GM12878 (cell line): ENCODE measurements at regions not wholly inside any gene's neighbourhood (a gene's known extent, or its start where the extent isn't known, plus 50 kb on each side); places are given as distances from the start of the nearest gene placed in this dataset.

ENCODE experiments used
- ATAC-seq: fragments of 200-7000 bp; cut with Tn5 transposase; 3 replicates; pipeline ENCODE4 v1.9.1; 2020; ENCODE audit warnings: mild to moderate bottlenecking, moderate library complexity
- BruUV-seq: library from RNA; stranded (reverse); fragments of 400-500 nt; replicated peaks from 2 replicates; lab custom pipeline; 2021; lab: Mats Ljungman, UMichigan
- CTCF ChIA-PET: fragments of 300-600 bp; sonication (Branson Sonifier 250); formaldehyde crosslinking; extraction: SDS; loops from one replicate; lab custom pipeline; 2021; ENCODE audit warnings: inconsistent platforms; lab: Yijun Ruan, JAX
- POLR2A ChIA-PET: fragments of 350-600 bp; formaldehyde crosslinking; extraction: SDS; loops from one replicate; lab custom pipeline; 2021; ENCODE audit warnings: inconsistent platforms; lab: Charles Lee
- RAD21 ChIA-PET: fragments of 300-600 bp; sonication (Branson Sonifier 250); formaldehyde crosslinking; loops from one replicate; lab custom pipeline; 2023; ENCODE audit warnings: antibody characterized with exemption; ENCODE audit not compliant: unreplicated experiment; lab: Charles Lee
- SMC1A ChIA-PET: fragments of 300-600 bp; sonication (Branson Sonifier 250); formaldehyde crosslinking; loops from one replicate; lab custom pipeline; 2023; ENCODE audit not compliant: unreplicated experiment, uncharacterized antibody; lab: Charles Lee
- DNase-seq: peaks from one replicate; pipeline ENCODE4 v3.0.0-alpha.2; 2011; ENCODE audit warnings: low read depth, low spot score
- FAIRE-seq: peaks from 3 replicates; lab custom pipeline; 2011; peaks lifted over from hg19 to GRCh38; lab: Jason Lieb, UNC
- H2AFZ ChIP-seq: 2 replicates; pipeline ENCODE4 v1.6.0; 2011; ENCODE audit warnings: low read depth, low read length, control low read depth; ENCODE audit not compliant: control insufficient read depth
- H3K27ac ChIP-seq: 2 replicates; pipeline ENCODE4 v1.5.1; 2011; ENCODE audit warnings: control low read depth; ENCODE audit not compliant: control insufficient read depth, insufficient read depth
- H3K27me3 ChIP-seq, 2 experiments: replicated peaks in 1 of 2; 2 replicates each; pipeline versions ENCODE4 v1.6.0 to v1.6.1; 2011; ENCODE audit warnings: low read length in 1 of 2; ENCODE audit not compliant: control insufficient read depth in 2 of 2, insufficient read depth in 2 of 2
- H3K36me3 ChIP-seq, 2 experiments: 2 replicates each; pipeline ENCODE4 v1.5.1; 2011; ENCODE audit warnings: low read length in 1 of 2; ENCODE audit not compliant: control insufficient read depth in 2 of 2, insufficient read depth in 2 of 2
- H3K4me1 ChIP-seq: 2 replicates; pipeline ENCODE4 v1.6.1; 2011; ENCODE audit warnings: mild to moderate bottlenecking, low read length, moderate library complexity, mixed read lengths; ENCODE audit not compliant: control insufficient read depth, insufficient read depth
- H3K4me2 ChIP-seq: 2 replicates; pipeline ENCODE4 v1.6.0; 2011; ENCODE audit warnings: control low read depth; ENCODE audit not compliant: control insufficient read depth, insufficient read depth
- H3K4me3 ChIP-seq: fragments of 200-600 bp; sonication (generic); 2 replicates; pipeline ENCODE4 v1.5.1; 2016
- H3K79me2 ChIP-seq: 2 replicates; pipeline ENCODE4 v1.6.0; 2011; ENCODE audit warnings: low read length; ENCODE audit not compliant: control insufficient read depth, insufficient read depth
- H3K9ac ChIP-seq: 2 replicates; pipeline ENCODE4 v1.8.0; 2011; ENCODE audit warnings: low read length, control low read depth, mixed read lengths; ENCODE audit not compliant: control insufficient read depth, insufficient read depth
- H3K9me3 ChIP-seq: replicated peaks from 3 replicates; pipeline ENCODE4 v1.5.1; 2011; ENCODE audit warnings: mild to moderate bottlenecking, low read length; ENCODE audit not compliant: control insufficient read depth, insufficient read depth
- H4K20me1 ChIP-seq: 2 replicates; pipeline ENCODE4 v1.6.0; 2011; ENCODE audit not compliant: control insufficient read depth, insufficient read depth
- BACH1 ChIP-seq: fragments of 450-650 bp; IDR thresholded peaks from 2 replicates; pipeline ENCODE4 v1.6.1; 2017; ENCODE audit warnings: mild to moderate bottlenecking, borderline replicate concordance
- CREB1 ChIP-seq: IDR thresholded peaks from 2 replicates; pipeline ENCODE4 v1.6.1; 2012; ENCODE audit warnings: low read depth, mild to moderate bottlenecking, inconsistent platforms
- EGR1 ChIP-seq, 2 experiments: IDR thresholded peaks; 1 replicate in 1 of 2; 2 replicates in 1 of 2; pipeline ENCODE4 v1.6.1; 2011 to 2012; ENCODE audit warnings: low read depth in 2 of 2, low read length in 2 of 2, borderline replicate concordance in 1 of 2, mild to moderate bottlenecking in 1 of 2, moderate library complexity in 1 of 2
- FOXM1 ChIP-seq: IDR thresholded peaks from 2 replicates; pipeline ENCODE4 v1.6.1; 2012; ENCODE audit warnings: low read depth, mild to moderate bottlenecking, inconsistent platforms, low read length, moderate library complexity
- GABPA ChIP-seq: IDR thresholded peaks from 2 replicates; pipeline ENCODE4 v1.6.1; 2014; ENCODE audit warnings: antibody characterized with exemption, low read depth, mild to moderate bottlenecking, inconsistent platforms
- JUNB ChIP-seq: IDR thresholded peaks from 2 replicates; pipeline ENCODE4 v1.6.1; 2016; ENCODE audit warnings: antibody characterized with exemption, mild to moderate bottlenecking
- KLF5 ChIP-seq: fragments of 450-650 bp; IDR thresholded peaks from 2 replicates; pipeline ENCODE4 v1.6.1; 2014; ENCODE audit warnings: mild to moderate bottlenecking; ENCODE audit not compliant: partially characterized antibody
- MYB ChIP-seq: fragments of 150-350 bp; IDR thresholded peaks from 2 replicates; pipeline ENCODE4 v1.6.1; 2014; ENCODE audit warnings: mild to moderate bottlenecking, low read depth, low read length, borderline replicate concordance
- NR2F1 ChIP-seq: fragments of 450-650 bp; conservative IDR thresholded peaks from 2 replicates; pipeline ENCODE4 v1.6.1; 2017; ENCODE audit warnings: mild to moderate bottlenecking
- RAD51 ChIP-seq: fragments of 450-650 bp; IDR thresholded peaks from 2 replicates; pipeline ENCODE4 v1.6.1; 2016; ENCODE audit warnings: moderate library complexity, mild to moderate bottlenecking, inconsistent platforms
- REST ChIP-seq: IDR thresholded peaks from 2 replicates; pipeline ENCODE4 v1.6.1; 2012; ENCODE audit warnings: mild to moderate bottlenecking, low read depth, low read length
- SIN3A ChIP-seq: IDR thresholded peaks from 2 replicates; pipeline ENCODE4 v1.6.1; 2012; ENCODE audit warnings: low read depth, low read length, improper control_type of control experiment
- TARDBP ChIP-seq: IDR thresholded peaks from 2 replicates; pipeline ENCODE4 v1.6.1; 2016; ENCODE audit warnings: borderline replicate concordance
- WRNIP1 ChIP-seq: IDR thresholded peaks from 2 replicates; pipeline ENCODE4 v1.6.1; 2011; ENCODE audit warnings: low read depth, low read length, improper control_type of control experiment, borderline replicate concordance
- YBX1 ChIP-seq: fragments of 450-650 bp; IDR thresholded peaks from 2 replicates; pipeline ENCODE4 v1.6.1; 2016; ENCODE audit warnings: antibody characterized with exemption
- YY1 ChIP-seq: IDR thresholded peaks from 2 replicates; pipeline ENCODE4 v1.6.1; 2011; ENCODE audit warnings: low read depth, mild to moderate bottlenecking, low read length
- ZNF24 ChIP-seq: fragments of 450-650 bp; IDR thresholded peaks from 2 replicates; pipeline ENCODE4 v1.6.1; 2017; ENCODE audit warnings: antibody characterized with exemption, mild to moderate bottlenecking
- WGBS: methylation state at CpG from one replicate; pipeline ENCODE4 v1.1.6; 2016; ENCODE audit warnings: low lambda C conversion rate; ENCODE audit not compliant: insufficient replicate concordance, insufficient coverage; ENCODE audit errors: missing lambda C conversion rate; 5-methylcytosine and 5-hydroxymethylcytosine counted together
- in situ Hi-C: fragments of 300-500 bp; cut with MboI; formaldehyde crosslinking; loops from 9 replicates; pipeline ENCODE4 v1.14.3; 2018; ENCODE audit warnings: mixed read lengths
- intact Hi-C: fragments of 100-400 bp; cut with micrococcal nuclease; formaldehyde crosslinking; loops from one replicate; pipeline ENCODE4 v1.14.2; 2022; ENCODE audit not compliant: unreplicated experiment
- TF ChIP-seq, protein P1 (sequence below): fragments of 450-650 bp; IDR thresholded peaks from 2 replicates; pipeline ENCODE4 v1.6.1; 2016; ENCODE audit warnings: mild to moderate bottlenecking

DNA sequence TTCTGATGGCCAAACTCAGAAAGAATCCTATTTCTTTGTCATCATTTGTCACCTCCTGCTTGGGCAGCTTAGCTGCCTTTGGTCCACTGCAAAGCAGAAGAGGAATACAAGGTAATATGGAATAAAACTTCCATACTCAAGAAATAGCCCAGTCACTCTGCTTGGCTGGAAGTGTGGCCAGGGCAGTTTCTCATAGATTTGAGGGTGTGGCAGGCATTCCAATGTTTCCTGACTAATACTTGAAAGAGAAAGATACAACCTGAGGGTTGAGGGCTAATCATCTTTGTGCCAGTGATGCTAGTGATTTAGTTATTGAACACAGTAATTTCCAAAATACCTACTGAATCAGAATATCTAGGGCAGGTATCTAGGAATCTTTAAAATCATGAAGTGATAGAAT is 83.1 kb downstream of the FAM161A start:
- TF ChIP-seq EGR1 (IDR thresholded peaks at IDR 0.05; ENCODE audit: borderline replicate concordance in 1 of 2, low read depth in 2 of 2, low read length in 2 of 2) (no peak), CREB1 (no peak), FOXM1 (no peak), GABPA (no peak), NR2F1 (no peak), ZNF24 (no peak), YY1 (no peak)
- Histone ChIP-seq H3K27ac (no peak overlapping the region), H3K4me3 (no peak overlapping the region), H3K9ac (no peak overlapping the region), H2AFZ (no peak overlapping the region), H3K27me3 (no peaks in the 10 kb centered on the region), H4K20me1 (no peaks in the 10 kb centered on the region), H3K79me2 (no peaks in the 10 kb centered on the region), H3K4me2 (no peak overlapping the region), H3K4me1 (peaks cover 6% of the 10 kb centered on the region), H3K9me3 (no peaks in the 10 kb centered on the region), H3K36me3 (no peaks in the 10 kb centered on the region)
- intact Hi-C loops: no loop called here
- in situ Hi-C loops: no loop called here
- POLR2A ChIA-PET: no interaction called here
- FAIRE-seq (no peak), DNase-seq (no peak), ATAC-seq (no peak)
- BruUV-seq: no TSS peak
- CTCF ChIA-PET: no interaction called here
- SMC1A ChIA-PET: no interaction called here
- RAD21 ChIA-PET: no interaction called here

DNA sequence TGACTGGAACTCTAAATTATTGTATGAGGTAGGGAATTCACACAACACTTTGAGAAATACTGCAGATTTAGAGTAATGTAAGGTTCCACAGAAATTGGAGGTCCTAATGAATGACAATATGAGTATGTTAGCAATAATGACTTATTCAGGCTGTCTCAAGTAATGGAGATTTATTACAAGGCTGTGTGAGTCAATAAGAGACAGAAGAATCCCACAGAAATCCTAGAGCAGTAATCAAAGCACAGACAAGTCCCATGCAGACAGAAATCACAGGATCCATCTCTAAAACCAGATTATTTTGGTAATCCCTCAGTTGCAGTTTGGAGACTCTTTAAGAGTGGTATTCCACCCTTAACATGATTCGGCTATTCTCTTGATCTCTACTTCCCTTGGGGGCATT is 83.6 kb downstream of the FAM161A start:
- no peak overlapping the region for H3K4me2 ChIP-seq
- H3K27ac ChIP-seq: no peak overlapping the region
- no peak overlapping the region for H3K9ac ChIP-seq
- WGBS: 0% methylated on average over 1 of the region's 1 CpG
- ATAC-seq (no peak), DNase-seq (no peak), FAIRE-seq (no peak)
- no peaks in the 10 kb centered on the region for H3K27me3 ChIP-seq
- ChIA-PET SMC1A (no interaction called here), CTCF (no interaction called here), POLR2A (no interaction called here), RAD21 (no interaction called here)
- H4K20me1 ChIP-seq: no peaks in the 10 kb centered on the region
- BruUV-seq: no TSS peak
- H3K79me2 ChIP-seq: no peaks in the 10 kb centered on the region
- H3K9me3 ChIP-seq: no peaks in the 10 kb centered on the region; the same call in 2 of the 3 replicates
- no peak overlapping the region for H3K4me3 ChIP-seq
- in situ Hi-C loops: no loop called here
- H3K36me3 ChIP-seq: no peaks in the 10 kb centered on the region
- peaks cover 2% of the 10 kb centered on the region for H3K4me1 ChIP-seq
- intact Hi-C loops: no loop called here
- H2AFZ ChIP-seq: no peak overlapping the region
- TF ChIP-seq, protein P1, sequence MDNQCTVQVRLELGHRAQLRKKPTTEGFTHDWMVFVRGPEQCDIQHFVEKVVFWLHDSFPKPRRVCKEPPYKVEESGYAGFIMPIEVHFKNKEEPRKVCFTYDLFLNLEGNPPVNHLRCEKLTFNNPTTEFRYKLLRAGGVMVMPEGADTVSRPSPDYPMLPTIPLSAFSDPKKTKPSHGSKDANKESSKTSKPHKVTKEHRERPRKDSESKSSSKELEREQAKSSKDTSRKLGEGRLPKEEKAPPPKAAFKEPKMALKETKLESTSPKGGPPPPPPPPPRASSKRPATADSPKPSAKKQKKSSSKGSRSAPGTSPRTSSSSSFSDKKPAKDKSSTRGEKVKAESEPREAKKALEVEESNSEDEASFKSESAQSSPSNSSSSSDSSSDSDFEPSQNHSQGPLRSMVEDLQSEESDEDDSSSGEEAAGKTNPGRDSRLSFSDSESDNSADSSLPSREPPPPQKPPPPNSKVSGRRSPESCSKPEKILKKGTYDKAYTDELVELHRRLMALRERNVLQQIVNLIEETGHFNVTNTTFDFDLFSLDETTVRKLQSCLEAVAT: no peak
- TF ChIP-seq WRNIP1 (no peak), SIN3A (no peak), JUNB (no peak), YBX1 (no peak), MYB (no peak), REST (no peak), KLF5 (no peak), TARDBP (no peak), RAD51 (no peak), BACH1 (no peak)
